ENCODE measurements at regions not wholly inside any gene's neighbourhood (a gene's known extent, or its start where the extent isn't known, plus 50 kb on each side); places are given as distances from the start of the nearest gene placed in this dataset.

- Histone ChIP-seq H3K36me3 (no peaks in the 10 kb centered on the region), H3K27ac (no peak overlapping the region), H3K4me1 (no peaks in the 10 kb centered on the region), H3K9me3 (no peaks in the 10 kb centered on the region), H3K27me3 (no peaks in the 10 kb centered on the region), H3K4me3 (no peak overlapping the region)
- ATAC-seq (ENCODE audit: low FRiP score in 2 of 2) (no peak), DNase-seq (no peak)
- 79 to 80% methylated on average over 5 of the region's 5 CpGs for WGBS, 2 donors
- TF ChIP-seq CTCF (IDR thresholded peaks at IDR 0.05) = no peak
- no peak for TF ChIP-seq POLR2AphosphoS5 (IDR thresholded peaks at IDR 0.05)
- TF ChIP-seq EP300 (IDR thresholded peaks at IDR 0.05) = no peak
- no peak for TF ChIP-seq POLR2A (IDR thresholded peaks at IDR 0.05)
Measured at GRCh38 chr10:61100887-61101286, 156.9 kb upstream of the RHOBTB1 start.

- WGBS, 2 donors = 57 to 72% methylated on average over 4 of the region's 4 CpGs
- ATAC-seq (ENCODE audit: low FRiP score in 2 of 2) (no peak), DNase-seq (no peak)
- H3K36me3 ChIP-seq = no peaks in the 10 kb centered on the region
- no peaks in the 10 kb centered on the region for H3K27me3 ChIP-seq
- TF ChIP-seq EP300 (IDR thresholded peaks at IDR 0.05) (no peak), POLR2AphosphoS5 (IDR thresholded peaks at IDR 0.05) (no peak), POLR2A (IDR thresholded peaks at IDR 0.05) (no peak), CTCF (IDR thresholded peaks at IDR 0.05) (no peak)
- no peak overlapping the region for H3K4me3 ChIP-seq
- H3K9me3 ChIP-seq = no peaks in the 10 kb centered on the region
- H3K27ac ChIP-seq = no peak overlapping the region
- no peaks in the 10 kb centered on the region for H3K4me1 ChIP-seq
Measured at GRCh38 chr10:61099756-61100155, 155.8 kb upstream of the RHOBTB1 start.

GRCh38 chr10:61098966-61099365 lies 155.0 kb upstream of the RHOBTB1 start:
- DNase-seq = no peak
- Histone ChIP-seq H3K4me1 (no peaks in the 10 kb centered on the region), H3K27me3 (no peaks in the 10 kb centered on the region), H3K4me3 (no peak overlapping the region), H3K36me3 (no peaks in the 10 kb centered on the region), H3K9me3 (no peaks in the 10 kb centered on the region), H3K27ac (no peak overlapping the region)
- no peak for TF ChIP-seq CTCF (IDR thresholded peaks at IDR 0.05)
- no peak for ATAC-seq (ENCODE audit: low FRiP score in 2 of 2)
- WGBS, 2 donors = 79 to 83% methylated on average over 1 of the region's 1 CpG

GRCh38 chr10:61097026-61097425 lies 153.0 kb upstream of the RHOBTB1 start:
- Histone ChIP-seq H3K27ac (no peak overlapping the region), H3K36me3 (no peaks in the 10 kb centered on the region), H3K9me3 (no peaks in the 10 kb centered on the region), H3K4me1 (no peaks in the 10 kb centered on the region), H3K27me3 (no peaks in the 10 kb centered on the region), H3K4me3 (no peak overlapping the region)
- TF ChIP-seq POLR2A (IDR thresholded peaks at IDR 0.05) = no peak
- no peak for TF ChIP-seq POLR2AphosphoS5 (IDR thresholded peaks at IDR 0.05)
- TF ChIP-seq EP300 (IDR thresholded peaks at IDR 0.05) = no peak
- TF ChIP-seq CTCF (IDR thresholded peaks at IDR 0.05) = no peak
- ATAC-seq (ENCODE audit: low FRiP score in 2 of 2) (no peak), DNase-seq (no peak)
- WGBS, 2 donors = 60 to 78% methylated on average over 1 of the region's 1 CpG

DNA sequence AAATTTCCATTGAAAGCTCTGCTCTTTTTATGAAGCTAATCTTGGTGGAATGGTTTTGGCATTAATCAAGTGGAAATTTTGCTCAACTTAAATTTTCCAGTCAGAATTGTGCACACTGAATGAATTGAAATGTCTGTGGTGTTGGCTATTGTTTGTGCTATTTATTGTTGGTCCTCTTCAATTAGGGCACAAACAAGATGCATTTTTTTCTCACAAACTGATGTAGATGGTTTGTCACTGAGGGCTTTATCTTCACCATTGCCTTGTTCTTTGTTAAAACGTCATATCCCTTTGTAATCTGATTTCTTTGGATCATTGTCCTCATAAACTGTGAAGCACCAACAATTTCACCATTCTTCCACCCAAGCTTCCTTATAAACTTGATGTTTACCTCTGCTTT lies 152.1 kb upstream of the RHOBTB1 start:
- Histone ChIP-seq H3K27ac (no peak overlapping the region), H3K9me3 (no peaks in the 10 kb centered on the region), H3K36me3 (no peaks in the 10 kb centered on the region), H3K27me3 (no peaks in the 10 kb centered on the region), H3K4me3 (no peak overlapping the region), H3K4me1 (no peaks in the 10 kb centered on the region)
- ATAC-seq (ENCODE audit: low FRiP score in 2 of 2) (no peak), DNase-seq (no peak)
- 57 to 68% methylated on average over 1 of the region's 1 CpG for WGBS, 2 donors
- no peak for TF ChIP-seq CTCF (IDR thresholded peaks at IDR 0.05)
- no peak for TF ChIP-seq POLR2A (IDR thresholded peaks at IDR 0.05)
